Effector memory CD4-positive, alpha-beta T cell (primary cell): ENCODE measurements at regions not wholly inside any gene's neighbourhood (a gene's known extent, or its start where the extent isn't known, plus 50 kb on each side); places are given as distances from the start of the nearest gene placed in this dataset.
A peak's percentile ranks its signal among the peaks of the same experiment; 100 is the strongest.

Source experiments
- DNase-seq, 3 donors: peaks; one replicate each; pipeline ENCODE4 v3.0.0-alpha.2; 2020
- H3K27ac ChIP-seq: 2 replicates; pipeline ENCODE4 v1.7.0; 2013; ENCODE audit warnings: mild to moderate bottlenecking, low read length, moderate library complexity; ENCODE audit not compliant: insufficient read depth, poor library complexity, severe bottlenecking
- H3K27me3 ChIP-seq: replicated peaks from 2 replicates; pipeline ENCODE4 v1.7.0; 2013; ENCODE audit warnings: mild to moderate bottlenecking, low read length; ENCODE audit not compliant: insufficient read depth, control insufficient read depth, poor library complexity, severe bottlenecking
- H3K36me3 ChIP-seq: 2 replicates; pipeline ENCODE4 v1.7.0; 2013; ENCODE audit warnings: mild to moderate bottlenecking, low read length, moderate library complexity; ENCODE audit not compliant: control insufficient read depth, insufficient read depth
- H3K4me1 ChIP-seq: 2 replicates; pipeline ENCODE4 v1.7.0; 2013; ENCODE audit warnings: low read length, mild to moderate bottlenecking; ENCODE audit not compliant: control insufficient read depth, insufficient read depth, poor library complexity, severe bottlenecking
- H3K4me3 ChIP-seq: 2 replicates; pipeline ENCODE4 v1.7.0; 2013; ENCODE audit warnings: low read length, low read depth, mild to moderate bottlenecking; ENCODE audit not compliant: insufficient read depth, poor library complexity, severe bottlenecking
- H3K9me3 ChIP-seq: 2 replicates; pipeline ENCODE4 v1.7.0; 2013; ENCODE audit warnings: mild to moderate bottlenecking, low read length, moderate library complexity; ENCODE audit not compliant: control insufficient read depth

GRCh38 chr2:422676-423435 is 135.0 kb upstream of the ALKAL2 start:
- Histone ChIP-seq H3K27me3 (no peaks in the 10 kb centered on the region), H3K4me3 (no peak overlapping the region), H3K9me3 (no peaks in the 10 kb centered on the region), H3K27ac (no peak overlapping the region), H3K4me1 (no peaks in the 10 kb centered on the region), H3K36me3 (no peaks in the 10 kb centered on the region)
- DNase-seq = no peak

DNA sequence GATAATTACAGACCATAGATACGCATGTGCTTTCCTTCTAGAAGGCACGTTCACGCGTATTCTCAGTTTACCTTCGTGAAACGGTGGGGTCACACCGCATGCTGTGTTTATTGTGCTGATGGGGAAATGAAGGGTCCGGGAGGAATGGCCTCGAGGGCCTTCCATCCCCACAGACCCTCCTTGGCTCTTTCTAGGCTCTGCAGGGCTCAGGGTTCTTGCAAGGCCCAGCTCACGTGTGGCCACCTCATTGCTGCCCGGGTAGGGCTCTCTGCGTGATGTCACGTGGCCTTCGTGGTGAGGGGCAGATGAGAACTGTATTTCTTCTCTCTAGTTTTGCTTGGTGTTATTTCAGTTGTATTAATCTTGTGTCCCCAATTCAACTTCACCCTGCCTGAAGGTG is 133.5 kb upstream of the ALKAL2 start:
- H3K4me1 ChIP-seq = no peaks in the 10 kb centered on the region
- no peak for DNase-seq
- H3K36me3 ChIP-seq = no peaks in the 10 kb centered on the region
- no peaks in the 10 kb centered on the region for H3K9me3 ChIP-seq
- no peaks in the 10 kb centered on the region for H3K27me3 ChIP-seq
- H3K4me3 ChIP-seq = no peak overlapping the region
- H3K27ac ChIP-seq = no peak overlapping the region

DNA sequence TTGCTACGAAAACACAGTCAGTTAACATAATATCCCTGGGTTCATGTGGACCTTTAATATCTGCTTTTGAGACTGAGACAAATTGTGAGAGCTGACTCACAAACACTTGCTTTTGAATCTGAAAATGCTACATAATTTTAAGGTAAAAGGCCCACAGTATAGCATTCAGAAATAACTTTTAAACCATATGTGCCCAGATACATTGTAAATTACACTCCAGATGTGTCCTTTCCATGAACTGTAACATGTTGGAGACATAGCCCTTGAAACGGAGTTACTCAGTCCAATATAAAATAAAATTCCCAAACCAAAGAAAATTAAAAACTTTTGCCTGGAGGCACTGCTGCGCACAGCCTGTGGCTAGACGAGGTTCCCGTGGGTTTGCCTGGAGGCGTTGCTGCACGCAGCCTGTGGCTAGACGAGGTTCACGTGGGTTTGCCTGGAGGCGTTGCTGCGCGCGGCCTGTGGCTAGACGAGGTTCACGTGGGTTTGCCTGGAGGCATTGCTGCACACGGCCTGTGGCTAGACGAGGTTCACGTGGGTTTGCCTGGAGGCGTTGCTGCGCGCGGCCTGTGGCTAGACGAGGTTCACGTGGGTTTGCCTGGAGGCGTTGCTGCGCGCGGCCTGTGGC is 131.9 kb upstream of the ALKAL2 start:
- DNase-seq = peak; percentile 10 to 49 (median 20)

GRCh38 chr2:417662-418061 is 129.8 kb upstream of the ALKAL2 start:
- H3K4me3 ChIP-seq = no peak overlapping the region
- H3K9me3 ChIP-seq = no peaks in the 10 kb centered on the region
- H3K4me1 ChIP-seq = no peaks in the 10 kb centered on the region
- H3K27me3 ChIP-seq = no peaks in the 10 kb centered on the region
- H3K27ac ChIP-seq = no peak overlapping the region
- no peak for DNase-seq
- no peaks in the 10 kb centered on the region for H3K36me3 ChIP-seq

More for the DNA sequence above, 131.9 kb upstream of the ALKAL2 start:
- Histone ChIP-seq H3K9me3 (no peaks in the 10 kb centered on the region), H3K27ac (no peak overlapping the region), H3K36me3 (no peaks in the 10 kb centered on the region), H3K4me3 (no peak overlapping the region), H3K27me3 (no peaks in the 10 kb centered on the region), H3K4me1 (no peaks in the 10 kb centered on the region)

DNA sequence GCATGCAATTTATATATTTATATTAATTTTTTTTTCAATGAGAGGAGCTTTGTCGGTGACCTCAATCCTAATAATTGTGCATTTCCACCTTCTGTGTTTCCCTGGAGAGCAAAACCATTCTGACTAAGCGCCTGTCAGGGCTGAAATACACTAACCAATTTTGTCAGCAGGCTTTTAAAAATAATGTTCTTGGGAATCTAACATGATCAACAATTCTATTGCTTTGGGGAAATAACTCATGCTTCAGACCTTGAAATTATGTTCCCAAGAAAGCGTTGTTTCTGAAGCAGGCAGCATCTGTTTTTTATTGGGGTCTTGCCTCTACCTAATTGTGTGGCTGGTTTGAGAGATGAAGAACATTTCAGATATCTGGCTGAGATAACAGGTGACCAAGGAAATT is 129.1 kb upstream of the ALKAL2 start:
- Histone ChIP-seq H3K9me3 (no peaks in the 10 kb centered on the region), H3K27ac (no peak overlapping the region), H3K36me3 (no peaks in the 10 kb centered on the region), H3K4me1 (no peaks in the 10 kb centered on the region), H3K27me3 (no peaks in the 10 kb centered on the region), H3K4me3 (no peak overlapping the region)
- DNase-seq = no peak

- Histone ChIP-seq H3K27me3 (no peaks in the 10 kb centered on the region), H3K9me3 (no peaks in the 10 kb centered on the region), H3K27ac (no peak overlapping the region), H3K4me1 (no peaks in the 10 kb centered on the region), H3K36me3 (no peaks in the 10 kb centered on the region), H3K4me3 (no peak overlapping the region)
- DNase-seq = no peak
These were observed 128.2 kb upstream of the ALKAL2 start for GRCh38 chr2:415986-416610.

DNA sequence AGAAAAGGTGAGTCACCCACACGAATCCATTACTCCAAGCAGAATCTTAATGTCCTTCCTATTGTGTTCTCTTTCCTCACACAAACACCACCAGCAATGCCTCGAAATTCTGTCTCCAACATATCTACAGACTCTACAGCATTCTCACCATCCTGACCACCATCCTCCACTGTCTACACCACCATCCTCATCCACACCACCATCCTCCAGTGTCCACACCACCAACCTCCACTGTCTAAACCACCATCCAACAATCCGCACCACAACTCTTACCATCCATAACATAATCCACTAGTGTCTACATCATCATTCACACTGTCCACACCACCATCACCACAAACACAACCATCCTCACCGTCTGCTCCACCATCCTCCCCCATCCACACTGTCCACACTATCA is 121.6 kb upstream of the ALKAL2 start:
- Histone ChIP-seq H3K36me3 (no peaks in the 10 kb centered on the region), H3K27ac (no peak overlapping the region), H3K9me3 (peaks cover 3% of the 10 kb centered on the region), H3K27me3 (no peaks in the 10 kb centered on the region), H3K4me1 (no peaks in the 10 kb centered on the region), H3K4me3 (no peak overlapping the region)
- no peak for DNase-seq

- no peak for DNase-seq
- Histone ChIP-seq H3K36me3 (no peaks in the 10 kb centered on the region), H3K4me3 (no peak overlapping the region), H3K9me3 (peaks cover 4% of the 10 kb centered on the region), H3K4me1 (no peaks in the 10 kb centered on the region), H3K27ac (no peak overlapping the region), H3K27me3 (no peaks in the 10 kb centered on the region)
These were observed 119.7 kb upstream of the ALKAL2 start for GRCh38 chr2:407630-408029.

DNA sequence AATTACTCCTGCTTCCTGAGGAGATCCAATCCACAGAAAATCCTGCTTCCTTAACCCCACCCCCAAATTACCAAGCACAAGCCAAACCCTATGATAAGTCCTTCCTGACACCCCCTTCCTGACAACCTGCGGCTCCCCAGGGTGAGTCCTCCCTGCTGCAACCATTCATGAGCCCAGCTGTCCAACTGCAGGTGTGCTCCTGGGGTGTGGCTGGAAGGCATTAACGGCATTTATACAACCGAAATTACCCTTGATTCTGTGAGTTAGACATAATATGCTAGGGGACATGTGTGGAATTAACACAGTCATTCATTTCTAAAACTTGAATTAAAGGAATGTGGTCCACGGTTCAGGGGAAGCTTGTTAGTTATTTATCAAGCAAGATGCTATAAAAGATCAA is 119.0 kb upstream of the ALKAL2 start:
- Histone ChIP-seq H3K27me3 (no peaks in the 10 kb centered on the region), H3K4me1 (no peaks in the 10 kb centered on the region), H3K36me3 (no peaks in the 10 kb centered on the region), H3K4me3 (no peak overlapping the region), H3K27ac (no peak overlapping the region), H3K9me3 (peaks cover 4% of the 10 kb centered on the region)
- no peak for DNase-seq

GRCh38 chr2:406231-406630 is 118.3 kb upstream of the ALKAL2 start:
- Histone ChIP-seq H3K27me3 (no peaks in the 10 kb centered on the region), H3K4me3 (no peak overlapping the region), H3K36me3 (no peaks in the 10 kb centered on the region), H3K27ac (no peak overlapping the region), H3K9me3 (peaks cover 4% of the 10 kb centered on the region), H3K4me1 (no peaks in the 10 kb centered on the region)
- DNase-seq = no peak
